Tibial nerve (tissue), 4 donors: ENCODE measurements at regions not wholly inside any gene's neighbourhood (a gene's known extent, or its start where the extent isn't known, plus 50 kb on each side); places are given as distances from the start of the nearest gene placed in this dataset.

ENCODE experiments used
- CTCF ChIP-seq, 5 experiments: fragments of 200-600 bp in 3 of 5; fragments of 450-650 bp in 2 of 5; sonication (generic) in 3 of 5; IDR thresholded peaks; one replicate each; pipeline ENCODE4 v1.5.1; 2016 to 2019; ENCODE audit warnings: antibody characterized with exemption in 5 of 5, mild to moderate bottlenecking in 3 of 5, moderate library complexity in 2 of 5
- EP300 ChIP-seq, 2 donors: sonication (generic); formaldehyde crosslinking; IDR thresholded peaks; one replicate each; pipeline ENCODE4 v1.6.1; 2017; ENCODE audit warnings: antibody characterized with exemption in 2 of 2, mild to moderate bottlenecking in 1 of 2
- POLR2A ChIP-seq, 2 donors: fragments of 450-650 bp; IDR thresholded peaks; one replicate each; pipeline ENCODE4 v1.6.1; 2017; ENCODE audit warnings: antibody characterized with exemption in 2 of 2, mild to moderate bottlenecking in 2 of 2, moderate library complexity in 2 of 2

- TF ChIP-seq CTCF (IDR thresholded peaks at IDR 0.05) = no peak
- no peak for TF ChIP-seq EP300 (IDR thresholded peaks at IDR 0.05)
- TF ChIP-seq POLR2A (IDR thresholded peaks at IDR 0.05) = no peak
These were observed 301.6 kb downstream of the FRK start for GRCh38 chr6:115759051-115759450.
